WTC11 (cell line): ENCODE measurements at regions not wholly inside any gene's neighbourhood (a gene's known extent, or its start where the extent isn't known, plus 50 kb on each side); places are given as distances from the start of the nearest gene placed in this dataset.

Source experiments
- ATAC-seq: fragments of 200-7000 bp; cut with Tn5 transposase; 2 replicates; pipeline ENCODE4 v1.10.0; 2021; ENCODE audit warnings: mild to moderate bottlenecking, moderate library complexity
- CTCF ChIA-PET: fragments of 300-600 bp; sonication (Branson Sonifier 250); formaldehyde crosslinking; loops from one replicate; lab custom pipeline; 2021; ENCODE audit warnings: antibody characterized with exemption; lab: Charles Lee
- POLR2A ChIA-PET: fragments of 350-600 bp; sonication (Branson Sonifier 250); formaldehyde crosslinking; loops from one replicate; lab custom pipeline; 2021; ENCODE audit warnings: antibody characterized with exemption; lab: Charles Lee
- DNase-seq: peaks from one replicate; pipeline ENCODE4 v3.0.0; 2021; ENCODE audit warnings: low spot score
- H3K27ac Mint-ChIP-seq: 2 replicates; pipeline ENCODE4 v1.8.0; 2021; ENCODE audit warnings: mixed read lengths
- H3K27me3 Mint-ChIP-seq: 2 replicates; pipeline ENCODE4 v1.8.0; 2021; ENCODE audit warnings: low read depth, mild to moderate bottlenecking, moderate library complexity, mixed read lengths
- H3K36me3 Mint-ChIP-seq: 2 replicates; pipeline ENCODE4 v1.8.0; 2021; ENCODE audit warnings: mixed read lengths
- H3K4me1 Mint-ChIP-seq: 2 replicates; pipeline ENCODE4 v1.8.0; 2022; ENCODE audit warnings: mixed read lengths
- H3K4me3 Mint-ChIP-seq: 2 replicates; pipeline ENCODE4 v1.8.0; 2021; ENCODE audit warnings: mild to moderate bottlenecking, moderate library complexity, mixed read lengths
- H3K9me3 Mint-ChIP-seq: 2 replicates; pipeline ENCODE4 v1.8.0; 2021; ENCODE audit warnings: mixed read lengths
- CBFB ChIP-seq: sonication (generic); formaldehyde crosslinking; IDR thresholded peaks from 2 replicates; pipeline ENCODE4 v1.8.1; 2022; ENCODE audit warnings: mild to moderate bottlenecking, low read depth, missing genetic modification reagents
- CREB1 ChIP-seq: sonication (generic); formaldehyde crosslinking; IDR thresholded peaks from 2 replicates; pipeline ENCODE4 v1.8.0; 2023; ENCODE audit warnings: mild to moderate bottlenecking, missing genetic modification reagents
- ESRRA ChIP-seq: sonication (generic); formaldehyde crosslinking; IDR thresholded peaks from 2 replicates; pipeline ENCODE4 v1.8.1; 2022; ENCODE audit warnings: mild to moderate bottlenecking, missing genetic modification reagents, borderline replicate concordance
- FOXK1 ChIP-seq: sonication (generic); formaldehyde crosslinking; IDR thresholded peaks from 2 replicates; pipeline ENCODE4 v1.8.0; 2022; ENCODE audit warnings: mild to moderate bottlenecking, moderate library complexity, missing genetic modification reagents
- FOXP1 ChIP-seq: sonication (generic); formaldehyde crosslinking; IDR thresholded peaks from 2 replicates; pipeline ENCODE4 v1.8.0; 2022; ENCODE audit warnings: missing genetic modification reagents, mild to moderate bottlenecking, moderate library complexity, borderline replicate concordance
- GABPB1 ChIP-seq: sonication (generic); formaldehyde crosslinking; IDR thresholded peaks from 2 replicates; pipeline ENCODE4 v1.8.1; 2023; ENCODE audit warnings: mild to moderate bottlenecking, missing genetic modification reagents
- HMGA2 ChIP-seq: fragments of 250-450 bp; sonication (Bioruptor Pico); IDR thresholded peaks from 2 replicates; pipeline ENCODE4 v1.4.0; 2021; ENCODE audit warnings: mild to moderate bottlenecking, moderate library complexity
- KAT7 ChIP-seq: sonication (generic); formaldehyde crosslinking; IDR thresholded peaks from 2 replicates; pipeline ENCODE4 v1.8.1; 2023; ENCODE audit warnings: missing genetic modification reagents, mild to moderate bottlenecking, borderline replicate concordance
- MXD4 ChIP-seq: fragments of 250-450 bp; sonication (Bioruptor Pico); IDR thresholded peaks from 2 replicates; pipeline ENCODE4 v1.8.0; 2021; ENCODE audit warnings: mild to moderate bottlenecking, moderate library complexity, borderline replicate concordance
- NFE2L1 ChIP-seq: sonication (generic); formaldehyde crosslinking; IDR thresholded peaks from 2 replicates; pipeline ENCODE4 v1.8.1; 2023; ENCODE audit warnings: missing genetic modification reagents
- PRRX2 ChIP-seq: fragments of 250-450 bp; sonication (Bioruptor Pico); IDR thresholded peaks from 2 replicates; pipeline ENCODE4 v1.8.0; 2021; ENCODE audit warnings: mild to moderate bottlenecking
- SOX15 ChIP-seq: fragments of 250-450 bp; sonication (Bioruptor Pico); IDR thresholded peaks from 2 replicates; pipeline ENCODE4 v1.9.0; 2021; ENCODE audit warnings: mild to moderate bottlenecking
- ZNF138 ChIP-seq: sonication (generic); formaldehyde crosslinking; conservative IDR thresholded peaks from 2 replicates; pipeline ENCODE4 v1.8.1; 2022; ENCODE audit warnings: mild to moderate bottlenecking, moderate library complexity, missing genetic modification reagents
- ZNF423 ChIP-seq: fragments of 250-450 bp; sonication (Bioruptor Pico); IDR thresholded peaks from 2 replicates; pipeline ENCODE4 v2.1.2; 2022; ENCODE audit warnings: mild to moderate bottlenecking, moderate library complexity
- ZNF671 ChIP-seq: fragments of 250-450 bp; sonication (Bioruptor Pico); IDR thresholded peaks from 2 replicates; pipeline ENCODE4 v1.8.0; 2021; ENCODE audit warnings: mild to moderate bottlenecking
- TF ChIP-seq, protein P1 (sequence below): sonication (generic); formaldehyde crosslinking; IDR thresholded peaks from 2 replicates; pipeline ENCODE4 v1.8.0; 2022; ENCODE audit warnings: missing genetic modification reagents
- TF ChIP-seq, protein P2 (sequence below): fragments of 200-600 bp; IDR thresholded peaks from 2 replicates; pipeline ENCODE4 v1.8.0; 2022; ENCODE audit warnings: antibody characterized with exemption
- TF ChIP-seq, protein P3 (sequence below): fragments of 250-450 bp; sonication (Bioruptor Pico); IDR thresholded peaks from 2 replicates; pipeline ENCODE4 v1.9.0; 2021; ENCODE audit warnings: moderate library complexity, mild to moderate bottlenecking, inconsistent platforms, borderline replicate concordance
- TF ChIP-seq, protein P4 (sequence below): fragments of 250-450 bp; sonication (Bioruptor Pico); IDR thresholded peaks from 2 replicates; pipeline ENCODE4 v1.9.0; 2021; ENCODE audit warnings: mild to moderate bottlenecking
- TF ChIP-seq, protein P5 (sequence below): sonication (generic); formaldehyde crosslinking; IDR thresholded peaks from 2 replicates; pipeline ENCODE4 v1.8.0; 2022; ENCODE audit warnings: mild to moderate bottlenecking, missing genetic modification reagents
- TF ChIP-seq, protein P6 (sequence below): sonication (generic); formaldehyde crosslinking; IDR thresholded peaks from 2 replicates; pipeline ENCODE4 v1.8.1; 2023; ENCODE audit warnings: mild to moderate bottlenecking, missing genetic modification reagents, moderate library complexity

DNA sequence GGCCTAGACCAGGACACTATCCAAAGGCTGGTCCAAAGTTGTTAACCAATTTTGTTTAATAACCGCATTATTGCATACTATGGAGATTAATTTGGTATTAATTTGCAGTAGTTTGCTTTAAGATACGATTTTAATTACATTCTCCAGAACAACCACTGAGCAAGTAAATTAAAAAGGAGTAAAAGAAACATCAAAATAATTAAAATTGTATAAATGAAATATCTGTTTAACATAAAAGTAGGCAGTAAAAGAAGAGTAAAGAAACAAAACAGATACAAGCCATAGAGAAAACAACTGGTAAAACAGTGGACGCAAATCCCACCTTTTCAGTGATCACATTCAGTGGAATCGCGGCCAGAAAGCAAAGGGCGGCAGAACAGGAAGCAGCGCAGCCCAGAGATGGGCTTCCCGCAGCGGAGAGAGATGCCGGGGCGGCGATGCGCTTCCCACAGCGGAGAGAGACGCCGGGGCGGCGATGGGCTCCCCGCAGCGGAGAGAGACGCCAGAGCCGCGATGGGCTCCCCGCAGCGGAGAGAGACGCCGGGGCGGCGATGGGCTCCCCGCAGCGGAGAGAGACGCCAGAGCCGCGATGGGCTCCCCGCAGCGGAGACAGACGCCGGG is 176.8 kb downstream of the RTP5 start (continued):
- TF ChIP-seq, protein P1, sequence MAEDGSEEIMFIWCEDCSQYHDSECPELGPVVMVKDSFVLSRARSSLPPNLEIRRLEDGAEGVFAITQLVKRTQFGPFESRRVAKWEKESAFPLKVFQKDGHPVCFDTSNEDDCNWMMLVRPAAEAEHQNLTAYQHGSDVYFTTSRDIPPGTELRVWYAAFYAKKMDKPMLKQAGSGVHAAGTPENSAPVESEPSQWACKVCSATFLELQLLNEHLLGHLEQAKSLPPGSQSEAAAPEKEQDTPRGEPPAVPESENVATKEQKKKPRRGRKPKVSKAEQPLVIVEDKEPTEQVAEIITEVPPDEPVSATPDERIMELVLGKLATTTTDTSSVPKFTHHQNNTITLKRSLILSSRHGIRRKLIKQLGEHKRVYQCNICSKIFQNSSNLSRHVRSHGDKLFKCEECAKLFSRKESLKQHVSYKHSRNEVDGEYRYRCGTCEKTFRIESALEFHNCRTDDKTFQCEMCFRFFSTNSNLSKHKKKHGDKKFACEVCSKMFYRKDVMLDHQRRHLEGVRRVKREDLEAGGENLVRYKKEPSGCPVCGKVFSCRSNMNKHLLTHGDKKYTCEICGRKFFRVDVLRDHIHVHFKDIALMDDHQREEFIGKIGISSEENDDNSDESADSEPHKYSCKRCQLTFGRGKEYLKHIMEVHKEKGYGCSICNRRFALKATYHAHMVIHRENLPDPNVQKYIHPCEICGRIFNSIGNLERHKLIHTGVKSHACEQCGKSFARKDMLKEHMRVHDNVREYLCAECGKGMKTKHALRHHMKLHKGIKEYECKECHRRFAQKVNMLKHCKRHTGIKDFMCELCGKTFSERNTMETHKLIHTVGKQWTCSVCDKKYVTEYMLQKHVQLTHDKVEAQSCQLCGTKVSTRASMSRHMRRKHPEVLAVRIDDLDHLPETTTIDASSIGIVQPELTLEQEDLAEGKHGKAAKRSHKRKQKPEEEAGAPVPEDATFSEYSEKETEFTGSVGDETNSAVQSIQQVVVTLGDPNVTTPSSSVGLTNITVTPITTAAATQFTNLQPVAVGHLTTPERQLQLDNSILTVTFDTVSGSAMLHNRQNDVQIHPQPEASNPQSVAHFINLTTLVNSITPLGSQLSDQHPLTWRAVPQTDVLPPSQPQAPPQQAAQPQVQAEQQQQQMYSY, result no peak
- TF ChIP-seq CREB1 (no peak), ZNF423 (no peak), ZNF671 (CRISPR knock-in tag) (no peak)
- TF ChIP-seq, protein P2, sequence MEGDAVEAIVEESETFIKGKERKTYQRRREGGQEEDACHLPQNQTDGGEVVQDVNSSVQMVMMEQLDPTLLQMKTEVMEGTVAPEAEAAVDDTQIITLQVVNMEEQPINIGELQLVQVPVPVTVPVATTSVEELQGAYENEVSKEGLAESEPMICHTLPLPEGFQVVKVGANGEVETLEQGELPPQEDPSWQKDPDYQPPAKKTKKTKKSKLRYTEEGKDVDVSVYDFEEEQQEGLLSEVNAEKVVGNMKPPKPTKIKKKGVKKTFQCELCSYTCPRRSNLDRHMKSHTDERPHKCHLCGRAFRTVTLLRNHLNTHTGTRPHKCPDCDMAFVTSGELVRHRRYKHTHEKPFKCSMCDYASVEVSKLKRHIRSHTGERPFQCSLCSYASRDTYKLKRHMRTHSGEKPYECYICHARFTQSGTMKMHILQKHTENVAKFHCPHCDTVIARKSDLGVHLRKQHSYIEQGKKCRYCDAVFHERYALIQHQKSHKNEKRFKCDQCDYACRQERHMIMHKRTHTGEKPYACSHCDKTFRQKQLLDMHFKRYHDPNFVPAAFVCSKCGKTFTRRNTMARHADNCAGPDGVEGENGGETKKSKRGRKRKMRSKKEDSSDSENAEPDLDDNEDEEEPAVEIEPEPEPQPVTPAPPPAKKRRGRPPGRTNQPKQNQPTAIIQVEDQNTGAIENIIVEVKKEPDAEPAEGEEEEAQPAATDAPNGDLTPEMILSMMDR, result no peak

DNA sequence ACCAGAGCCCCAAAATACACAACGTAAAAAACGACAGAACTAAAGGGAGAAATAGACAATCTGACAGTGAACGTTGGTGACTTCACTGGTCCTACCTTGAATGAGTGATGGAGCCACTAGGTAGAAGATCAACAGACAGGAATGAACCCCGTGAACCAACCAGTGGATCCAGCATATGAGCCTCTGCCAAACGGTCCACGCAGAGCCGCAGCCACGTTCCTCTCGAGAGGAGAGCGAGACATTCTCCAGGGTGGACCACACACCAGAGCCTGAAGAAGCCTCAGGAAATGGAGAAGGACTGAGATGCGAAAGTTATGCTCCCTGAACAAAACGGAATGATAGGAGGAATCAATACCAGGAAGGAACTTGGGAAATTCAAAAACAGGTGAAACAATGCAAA is 178.4 kb downstream of the RTP5 start:
- ChIA-PET CTCF (no interaction called here), POLR2A (no interaction called here)
- no peaks in the 10 kb centered on the region for H3K4me1 Mint-ChIP-seq
- H3K36me3 Mint-ChIP-seq, result no peaks in the 10 kb centered on the region
- H3K4me3 Mint-ChIP-seq, result peak overlapping the region; percentile 3; the same call in 1 of the 2 replicates
- TF ChIP-seq MXD4 (CRISPR knock-in tag) (no peak), ZNF138 (CRISPR knock-in tag) (no peak), HMGA2 (CRISPR knock-in tag) (no peak), SOX15 (no peak), ESRRA (CRISPR knock-in tag) (no peak), FOXK1 (CRISPR knock-in tag) (no peak), NFE2L1 (CRISPR knock-in tag) (no peak), FOXP1 (no peak), KAT7 (CRISPR knock-in tag) (no peak), PRRX2 (no peak), GABPB1 (no peak), CBFB (CRISPR knock-in tag) (no peak)
- TF ChIP-seq, protein P3, sequence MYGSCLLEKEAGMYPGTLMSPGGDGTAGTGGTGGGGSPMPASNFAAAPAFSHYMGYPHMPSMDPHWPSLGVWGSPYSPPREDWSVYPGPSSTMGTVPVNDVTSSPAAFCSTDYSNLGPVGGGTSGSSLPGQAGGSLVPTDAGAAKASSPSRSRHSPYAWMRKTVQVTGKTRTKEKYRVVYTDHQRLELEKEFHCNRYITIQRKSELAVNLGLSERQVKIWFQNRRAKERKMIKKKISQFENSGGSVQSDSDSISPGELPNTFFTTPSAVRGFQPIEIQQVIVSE (CRISPR knock-in tag), result no peak
- TF ChIP-seq, protein P4, sequence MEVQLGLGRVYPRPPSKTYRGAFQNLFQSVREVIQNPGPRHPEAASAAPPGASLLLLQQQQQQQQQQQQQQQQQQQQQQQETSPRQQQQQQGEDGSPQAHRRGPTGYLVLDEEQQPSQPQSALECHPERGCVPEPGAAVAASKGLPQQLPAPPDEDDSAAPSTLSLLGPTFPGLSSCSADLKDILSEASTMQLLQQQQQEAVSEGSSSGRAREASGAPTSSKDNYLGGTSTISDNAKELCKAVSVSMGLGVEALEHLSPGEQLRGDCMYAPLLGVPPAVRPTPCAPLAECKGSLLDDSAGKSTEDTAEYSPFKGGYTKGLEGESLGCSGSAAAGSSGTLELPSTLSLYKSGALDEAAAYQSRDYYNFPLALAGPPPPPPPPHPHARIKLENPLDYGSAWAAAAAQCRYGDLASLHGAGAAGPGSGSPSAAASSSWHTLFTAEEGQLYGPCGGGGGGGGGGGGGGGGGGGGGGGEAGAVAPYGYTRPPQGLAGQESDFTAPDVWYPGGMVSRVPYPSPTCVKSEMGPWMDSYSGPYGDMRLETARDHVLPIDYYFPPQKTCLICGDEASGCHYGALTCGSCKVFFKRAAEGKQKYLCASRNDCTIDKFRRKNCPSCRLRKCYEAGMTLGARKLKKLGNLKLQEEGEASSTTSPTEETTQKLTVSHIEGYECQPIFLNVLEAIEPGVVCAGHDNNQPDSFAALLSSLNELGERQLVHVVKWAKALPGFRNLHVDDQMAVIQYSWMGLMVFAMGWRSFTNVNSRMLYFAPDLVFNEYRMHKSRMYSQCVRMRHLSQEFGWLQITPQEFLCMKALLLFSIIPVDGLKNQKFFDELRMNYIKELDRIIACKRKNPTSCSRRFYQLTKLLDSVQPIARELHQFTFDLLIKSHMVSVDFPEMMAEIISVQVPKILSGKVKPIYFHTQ (CRISPR knock-in tag), result no peak
- TF ChIP-seq, protein P5, sequence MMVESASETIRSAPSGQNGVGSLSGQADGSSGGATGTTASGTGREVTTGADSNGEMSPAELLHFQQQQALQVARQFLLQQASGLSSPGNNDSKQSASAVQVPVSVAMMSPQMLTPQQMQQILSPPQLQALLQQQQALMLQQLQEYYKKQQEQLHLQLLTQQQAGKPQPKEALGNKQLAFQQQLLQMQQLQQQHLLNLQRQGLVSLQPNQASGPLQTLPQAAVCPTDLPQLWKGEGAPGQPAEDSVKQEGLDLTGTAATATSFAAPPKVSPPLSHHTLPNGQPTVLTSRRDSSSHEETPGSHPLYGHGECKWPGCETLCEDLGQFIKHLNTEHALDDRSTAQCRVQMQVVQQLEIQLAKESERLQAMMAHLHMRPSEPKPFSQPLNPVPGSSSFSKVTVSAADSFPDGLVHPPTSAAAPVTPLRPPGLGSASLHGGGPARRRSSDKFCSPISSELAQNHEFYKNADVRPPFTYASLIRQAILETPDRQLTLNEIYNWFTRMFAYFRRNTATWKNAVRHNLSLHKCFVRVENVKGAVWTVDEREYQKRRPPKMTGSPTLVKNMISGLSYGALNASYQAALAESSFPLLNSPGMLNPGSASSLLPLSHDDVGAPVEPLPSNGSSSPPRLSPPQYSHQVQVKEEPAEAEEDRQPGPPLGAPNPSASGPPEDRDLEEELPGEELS, result no peak
- TF ChIP-seq, protein P6, sequence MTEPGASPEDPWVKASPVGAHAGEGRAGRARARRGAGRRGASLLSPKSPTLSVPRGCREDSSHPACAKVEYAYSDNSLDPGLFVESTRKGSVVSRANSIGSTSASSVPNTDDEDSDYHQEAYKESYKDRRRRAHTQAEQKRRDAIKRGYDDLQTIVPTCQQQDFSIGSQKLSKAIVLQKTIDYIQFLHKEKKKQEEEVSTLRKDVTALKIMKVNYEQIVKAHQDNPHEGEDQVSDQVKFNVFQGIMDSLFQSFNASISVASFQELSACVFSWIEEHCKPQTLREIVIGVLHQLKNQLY (CRISPR knock-in tag), result no peak
- no peaks in the 10 kb centered on the region for H3K9me3 Mint-ChIP-seq
- H3K27ac Mint-ChIP-seq, result no peak overlapping the region
- no peak for ATAC-seq
- peaks cover 92% of the 10 kb centered on the region for H3K27me3 Mint-ChIP-seq
- no peak for DNase-seq
